ENCODE measurements at regions not wholly inside any gene's neighbourhood (a gene's known extent, or its start where the extent isn't known, plus 50 kb on each side); places are given as distances from the start of the nearest gene placed in this dataset.

- no peak for DNase-seq (ENCODE audit: low read depth)
Measured at GRCh38 chr3:79872483-79872882, 104.7 kb upstream of the ROBO1 start.

- DNase-seq (ENCODE audit: low read depth): no peak
Measured at GRCh38 chr3:79871656-79872055, 103.9 kb upstream of the ROBO1 start.

- no peak for DNase-seq (ENCODE audit: low read depth)
Measured at GRCh38 chr3:79870313-79870620, 102.5 kb upstream of the ROBO1 start.

- no peak for DNase-seq (ENCODE audit: low read depth)
Measured at GRCh38 chr3:79869461-79870312, 101.9 kb upstream of the ROBO1 start.

- DNase-seq (ENCODE audit: low read depth): no peak
Measured at GRCh38 chr3:79866162-79866561, 98.4 kb upstream of the ROBO1 start.

GRCh38 chr3:79864077-79864476 is 96.3 kb upstream of the ROBO1 start:
- DNase-seq (ENCODE audit: low read depth): no peak

- no peak for DNase-seq (ENCODE audit: low read depth)
Measured at GRCh38 chr3:79848876-79849275, 81.1 kb upstream of the ROBO1 start.

- DNase-seq (ENCODE audit: low read depth): no peak
Measured at GRCh38 chr3:79847928-79848327, 80.1 kb upstream of the ROBO1 start.

GRCh38 chr3:79846148-79846933 is 78.5 kb upstream of the ROBO1 start:
- no peak for DNase-seq (ENCODE audit: low read depth)

GRCh38 chr3:79845546-79845945 is 77.7 kb upstream of the ROBO1 start:
- no peak for DNase-seq (ENCODE audit: low read depth)

- no peak for DNase-seq (ENCODE audit: low read depth)
Measured at GRCh38 chr3:79844176-79844575, 76.4 kb upstream of the ROBO1 start.

- DNase-seq (ENCODE audit: low read depth): no peak
Measured at GRCh38 chr3:79843180-79843579, 75.4 kb upstream of the ROBO1 start.

GRCh38 chr3:79835701-79836100 is 67.9 kb upstream of the ROBO1 start:
- no peak for DNase-seq (ENCODE audit: low read depth)

GRCh38 chr3:79824166-79824565 is 56.4 kb upstream of the ROBO1 start:
- DNase-seq (ENCODE audit: low read depth): no peak

- no peak for DNase-seq (ENCODE audit: low read depth)
Measured at GRCh38 chr3:79822076-79822475, 54.3 kb upstream of the ROBO1 start.

- no peak for DNase-seq (ENCODE audit: low read depth)
Measured at GRCh38 chr3:79820089-79820488, 52.3 kb upstream of the ROBO1 start.

GRCh38 chr3:79818015-79818414 is 50.2 kb upstream of the ROBO1 start:
- DNase-seq (ENCODE audit: low read depth): no peak

Data from GM04504 (cell line).